Liver (tissue), 3 donors: ENCODE measurements at regions not wholly inside any gene's neighbourhood (a gene's known extent, or its start where the extent isn't known, plus 50 kb on each side); places are given as distances from the start of the nearest gene placed in this dataset.
"Not testable (repeated sequence)": the region's sequence is repeated elsewhere in the genome, so short reads cannot be mapped to it uniquely, and the experiment has no call there.

Experiments
- HNF4A ChIP-seq, 2 donors: conservative IDR thresholded peaks; 2 replicates each; pipeline ENCODE4 v1.6.1; 2016; ENCODE audit warnings: antibody characterized with exemption in 2 of 2, mild to moderate bottlenecking in 2 of 2
- JUND ChIP-seq, 2 donors: IDR thresholded peaks; 2 replicates each; pipeline ENCODE4 v1.6.1; 2016; ENCODE audit warnings: antibody characterized with exemption in 2 of 2
- YY1 ChIP-seq: IDR thresholded peaks from 2 replicates; pipeline ENCODE4 v1.6.1; 2016; ENCODE audit warnings: antibody characterized with exemption, mild to moderate bottlenecking
- TF ChIP-seq, protein P1 (sequence below): fragments of 150-350 bp; IDR thresholded peaks from 2 replicates; pipeline ENCODE4 v1.5.1; 2017; ENCODE audit warnings: improper control_type of control experiment, low read depth, low read length; ENCODE audit not compliant: missing input control
- TF ChIP-seq, protein P2 (sequence below): IDR thresholded peaks from 2 replicates; pipeline ENCODE4 v1.6.1; 2016; ENCODE audit warnings: antibody characterized with exemption, mild to moderate bottlenecking
- donor health status: healthy.
- donor health status: healthy.

DNA sequence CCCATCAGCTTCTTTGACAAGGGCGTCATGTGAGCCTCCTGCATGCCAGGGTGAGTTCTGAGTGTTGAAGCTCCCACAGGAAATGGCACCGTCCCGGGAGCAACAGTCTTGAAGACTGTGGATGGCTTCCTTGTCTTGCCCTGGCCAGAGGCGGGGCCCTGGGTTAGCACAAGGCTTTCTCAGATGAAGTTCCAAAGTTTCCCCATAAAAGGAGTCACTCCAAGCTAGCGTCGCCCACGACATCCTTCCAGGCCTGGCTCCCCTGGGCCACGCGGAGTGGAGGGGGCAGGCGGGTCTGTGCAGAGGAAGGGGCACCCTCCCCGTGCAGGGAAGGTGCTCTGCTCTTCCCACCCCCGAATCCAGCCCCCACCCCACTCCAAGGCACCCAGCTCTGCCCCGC lies 4426.1 kb upstream of the TPTE start:
- TF ChIP-seq, protein P1, sequence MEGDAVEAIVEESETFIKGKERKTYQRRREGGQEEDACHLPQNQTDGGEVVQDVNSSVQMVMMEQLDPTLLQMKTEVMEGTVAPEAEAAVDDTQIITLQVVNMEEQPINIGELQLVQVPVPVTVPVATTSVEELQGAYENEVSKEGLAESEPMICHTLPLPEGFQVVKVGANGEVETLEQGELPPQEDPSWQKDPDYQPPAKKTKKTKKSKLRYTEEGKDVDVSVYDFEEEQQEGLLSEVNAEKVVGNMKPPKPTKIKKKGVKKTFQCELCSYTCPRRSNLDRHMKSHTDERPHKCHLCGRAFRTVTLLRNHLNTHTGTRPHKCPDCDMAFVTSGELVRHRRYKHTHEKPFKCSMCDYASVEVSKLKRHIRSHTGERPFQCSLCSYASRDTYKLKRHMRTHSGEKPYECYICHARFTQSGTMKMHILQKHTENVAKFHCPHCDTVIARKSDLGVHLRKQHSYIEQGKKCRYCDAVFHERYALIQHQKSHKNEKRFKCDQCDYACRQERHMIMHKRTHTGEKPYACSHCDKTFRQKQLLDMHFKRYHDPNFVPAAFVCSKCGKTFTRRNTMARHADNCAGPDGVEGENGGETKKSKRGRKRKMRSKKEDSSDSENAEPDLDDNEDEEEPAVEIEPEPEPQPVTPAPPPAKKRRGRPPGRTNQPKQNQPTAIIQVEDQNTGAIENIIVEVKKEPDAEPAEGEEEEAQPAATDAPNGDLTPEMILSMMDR = not testable (repeated sequence)
- TF ChIP-seq, protein P2, sequence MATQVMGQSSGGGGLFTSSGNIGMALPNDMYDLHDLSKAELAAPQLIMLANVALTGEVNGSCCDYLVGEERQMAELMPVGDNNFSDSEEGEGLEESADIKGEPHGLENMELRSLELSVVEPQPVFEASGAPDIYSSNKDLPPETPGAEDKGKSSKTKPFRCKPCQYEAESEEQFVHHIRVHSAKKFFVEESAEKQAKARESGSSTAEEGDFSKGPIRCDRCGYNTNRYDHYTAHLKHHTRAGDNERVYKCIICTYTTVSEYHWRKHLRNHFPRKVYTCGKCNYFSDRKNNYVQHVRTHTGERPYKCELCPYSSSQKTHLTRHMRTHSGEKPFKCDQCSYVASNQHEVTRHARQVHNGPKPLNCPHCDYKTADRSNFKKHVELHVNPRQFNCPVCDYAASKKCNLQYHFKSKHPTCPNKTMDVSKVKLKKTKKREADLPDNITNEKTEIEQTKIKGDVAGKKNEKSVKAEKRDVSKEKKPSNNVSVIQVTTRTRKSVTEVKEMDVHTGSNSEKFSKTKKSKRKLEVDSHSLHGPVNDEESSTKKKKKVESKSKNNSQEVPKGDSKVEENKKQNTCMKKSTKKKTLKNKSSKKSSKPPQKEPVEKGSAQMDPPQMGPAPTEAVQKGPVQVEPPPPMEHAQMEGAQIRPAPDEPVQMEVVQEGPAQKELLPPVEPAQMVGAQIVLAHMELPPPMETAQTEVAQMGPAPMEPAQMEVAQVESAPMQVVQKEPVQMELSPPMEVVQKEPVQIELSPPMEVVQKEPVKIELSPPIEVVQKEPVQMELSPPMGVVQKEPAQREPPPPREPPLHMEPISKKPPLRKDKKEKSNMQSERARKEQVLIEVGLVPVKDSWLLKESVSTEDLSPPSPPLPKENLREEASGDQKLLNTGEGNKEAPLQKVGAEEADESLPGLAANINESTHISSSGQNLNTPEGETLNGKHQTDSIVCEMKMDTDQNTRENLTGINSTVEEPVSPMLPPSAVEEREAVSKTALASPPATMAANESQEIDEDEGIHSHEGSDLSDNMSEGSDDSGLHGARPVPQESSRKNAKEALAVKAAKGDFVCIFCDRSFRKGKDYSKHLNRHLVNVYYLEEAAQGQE = not testable (repeated sequence)
- not testable (repeated sequence) for TF ChIP-seq YY1; HNF4A (conservative IDR thresholded peaks at IDR 0.05); JUND (IDR thresholded peaks at IDR 0.05)
